Epithelial cell of proximal tubule (primary cell): ENCODE measurements at regions not wholly inside any gene's neighbourhood (a gene's known extent, or its start where the extent isn't known, plus 50 kb on each side); places are given as distances from the start of the nearest gene placed in this dataset.

Experiments
- DNase-seq: peaks from one replicate; pipeline ENCODE4 v3.0.0-alpha.2; 2011; ENCODE audit warnings: low read depth
- H3K4me3 ChIP-seq: 2 replicates; pipeline ENCODE4 v1.5.1; 2011; ENCODE audit warnings: low read depth, mild to moderate bottlenecking, low read length
- CTCF ChIP-seq: conservative IDR thresholded peaks from 2 replicates; pipeline ENCODE4 v1.5.1; 2012; ENCODE audit warnings: low read depth, mild to moderate bottlenecking, low read length

- no peak overlapping the region for H3K4me3 ChIP-seq
- TF ChIP-seq CTCF, result no peak
These were observed 682.3 kb downstream of the TBC1D22A start for GRCh38 chr22:47444746-47445065.

GRCh38 chr22:47443836-47444745 lies 681.6 kb downstream of the TBC1D22A start:
- DNase-seq, result no peak
- H3K4me3 ChIP-seq, result no peak overlapping the region
- TF ChIP-seq CTCF, result no peak

More at GRCh38 chr22:47444746-47445065, 682.3 kb downstream of the TBC1D22A start:
- DNase-seq, result no peak

GRCh38 chr22:47442821-47443220 lies 680.4 kb downstream of the TBC1D22A start:
- no peak overlapping the region for H3K4me3 ChIP-seq
- DNase-seq, result no peak
- no peak for TF ChIP-seq CTCF

GRCh38 chr22:47439643-47440265 lies 677.3 kb downstream of the TBC1D22A start:
- no peak for DNase-seq
- TF ChIP-seq CTCF, result no peak
- H3K4me3 ChIP-seq, result no peak overlapping the region

GRCh38 chr22:47437636-47438035 lies 675.2 kb downstream of the TBC1D22A start:
- no peak overlapping the region for H3K4me3 ChIP-seq
- DNase-seq, result no peak
- no peak for TF ChIP-seq CTCF

- DNase-seq, result no peak
- H3K4me3 ChIP-seq, result no peak overlapping the region
- TF ChIP-seq CTCF, result no peak
These were observed 674.7 kb downstream of the TBC1D22A start for GRCh38 chr22:47437110-47437509.
